ENCODE measurements at regions not wholly inside any gene's neighbourhood (a gene's known extent, or its start where the extent isn't known, plus 50 kb on each side); places are given as distances from the start of the nearest gene placed in this dataset.

DNA sequence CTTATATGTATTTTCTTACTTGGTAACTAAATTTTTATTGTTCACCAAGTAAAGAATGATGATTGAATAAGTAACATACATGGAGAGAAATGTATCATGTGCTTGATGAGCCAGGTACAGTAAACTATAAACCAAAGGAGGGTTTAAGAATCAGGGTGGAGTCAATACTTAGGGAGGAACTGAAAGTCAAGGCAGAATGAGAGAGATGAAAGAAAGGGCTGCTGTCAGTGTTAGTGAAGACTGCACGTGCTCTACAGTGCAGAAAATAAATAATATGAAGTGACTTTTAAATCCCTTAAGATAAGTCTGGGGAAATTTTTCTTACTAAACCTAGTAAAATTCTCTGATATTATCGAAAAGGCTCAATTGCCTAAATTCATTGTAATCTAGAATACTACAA is 986.0 kb downstream of the DSC3 start:
- Mint-ChIP-seq H3K27ac (ENCODE audit: unreplicated experiment) (no peak overlapping the region), H3K36me3 (ENCODE audit: insufficient read depth, unreplicated experiment) (no peaks in the 10 kb centered on the region), H3K4me3 (ENCODE audit: unreplicated experiment) (no peak overlapping the region), H3K9me3 (ENCODE audit: unreplicated experiment) (no peaks in the 10 kb centered on the region), H3K27me3 (ENCODE audit: insufficient read depth, unreplicated experiment) (no peaks in the 10 kb centered on the region), H3K4me1 (ENCODE audit: low read depth, unreplicated experiment) (no peaks in the 10 kb centered on the region)
- no peaks in the 10 kb centered on the region for H3K4me1 ChIP-seq
- no peaks in the 10 kb centered on the region for H3K36me3 ChIP-seq (ENCODE audit: control insufficient read depth, insufficient read depth, low read length)
- intact Hi-C loops (cut with micrococcal nuclease; ENCODE audit: unreplicated experiment), result no loop called here
- H3K9me3 ChIP-seq, result no peaks in the 10 kb centered on the region
- CTCF ChIA-PET, result no interaction called here
- POLR2A ChIA-PET, result no interaction called here
- H3K27me3 ChIP-seq (replicated peaks; ENCODE audit: control insufficient read depth, insufficient read depth, low read length), result no peaks in the 10 kb centered on the region
- no peak for DNase-seq
- H3K4me3 ChIP-seq (ENCODE audit: low read depth, low read length), result no peak overlapping the region
- TF ChIP-seq, protein P1, sequence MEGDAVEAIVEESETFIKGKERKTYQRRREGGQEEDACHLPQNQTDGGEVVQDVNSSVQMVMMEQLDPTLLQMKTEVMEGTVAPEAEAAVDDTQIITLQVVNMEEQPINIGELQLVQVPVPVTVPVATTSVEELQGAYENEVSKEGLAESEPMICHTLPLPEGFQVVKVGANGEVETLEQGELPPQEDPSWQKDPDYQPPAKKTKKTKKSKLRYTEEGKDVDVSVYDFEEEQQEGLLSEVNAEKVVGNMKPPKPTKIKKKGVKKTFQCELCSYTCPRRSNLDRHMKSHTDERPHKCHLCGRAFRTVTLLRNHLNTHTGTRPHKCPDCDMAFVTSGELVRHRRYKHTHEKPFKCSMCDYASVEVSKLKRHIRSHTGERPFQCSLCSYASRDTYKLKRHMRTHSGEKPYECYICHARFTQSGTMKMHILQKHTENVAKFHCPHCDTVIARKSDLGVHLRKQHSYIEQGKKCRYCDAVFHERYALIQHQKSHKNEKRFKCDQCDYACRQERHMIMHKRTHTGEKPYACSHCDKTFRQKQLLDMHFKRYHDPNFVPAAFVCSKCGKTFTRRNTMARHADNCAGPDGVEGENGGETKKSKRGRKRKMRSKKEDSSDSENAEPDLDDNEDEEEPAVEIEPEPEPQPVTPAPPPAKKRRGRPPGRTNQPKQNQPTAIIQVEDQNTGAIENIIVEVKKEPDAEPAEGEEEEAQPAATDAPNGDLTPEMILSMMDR (IDR thresholded peaks at IDR 0.05; ENCODE audit: insufficient read depth in 1 of 2, low read depth in 1 of 2, low read length in 1 of 2, severe bottlenecking in 1 of 2, unreplicated experiment in 1 of 2), result no peak
- BruUV-seq (replicated peaks), result no TSS peak

DNA sequence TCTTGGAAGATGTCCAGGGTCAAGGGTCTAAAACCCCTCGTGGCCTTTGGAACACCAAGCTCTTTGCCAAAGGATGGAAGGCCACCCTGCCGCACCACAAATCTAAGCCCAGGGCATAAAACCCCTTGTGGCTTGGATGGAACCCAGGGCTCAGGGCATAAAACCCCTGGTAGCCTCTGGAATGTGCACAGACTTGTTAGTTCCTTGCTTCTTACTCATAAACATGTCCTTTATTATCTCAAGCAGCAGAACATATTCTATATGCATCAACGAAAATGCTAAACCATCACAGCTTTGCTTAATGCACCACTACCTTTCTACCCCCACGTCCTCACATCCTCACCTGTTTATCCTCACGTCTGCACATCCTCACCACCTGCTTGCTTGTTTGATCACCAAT is 998.0 kb downstream of the DSC3 start:
- H3K36me3 ChIP-seq (ENCODE audit: control insufficient read depth, insufficient read depth, low read length), result no peaks in the 10 kb centered on the region
- H3K4me3 ChIP-seq (ENCODE audit: low read depth, low read length), result no peak overlapping the region
- CTCF ChIA-PET, result no interaction called here
- intact Hi-C loops (cut with micrococcal nuclease; ENCODE audit: unreplicated experiment), result no loop called here
- BruUV-seq (replicated peaks), result no TSS peak
- POLR2A ChIA-PET, result no interaction called here
- H3K4me3 Mint-ChIP-seq (ENCODE audit: unreplicated experiment), result no peak overlapping the region
- no peaks in the 10 kb centered on the region for H3K27me3 Mint-ChIP-seq (ENCODE audit: insufficient read depth, unreplicated experiment)
- TF ChIP-seq, protein P1 (IDR thresholded peaks at IDR 0.05; ENCODE audit: insufficient read depth in 1 of 2, low read depth in 1 of 2, low read length in 1 of 2, severe bottlenecking in 1 of 2, unreplicated experiment in 1 of 2), result no peak
- H3K4me1 ChIP-seq, result no peaks in the 10 kb centered on the region
- no peak for DNase-seq
- no peaks in the 10 kb centered on the region for H3K36me3 Mint-ChIP-seq (ENCODE audit: insufficient read depth, unreplicated experiment)
- no peaks in the 10 kb centered on the region for H3K9me3 Mint-ChIP-seq (ENCODE audit: unreplicated experiment)
- H3K27ac Mint-ChIP-seq (ENCODE audit: unreplicated experiment), result no peak overlapping the region
- no peaks in the 10 kb centered on the region for H3K27me3 ChIP-seq (replicated peaks; ENCODE audit: control insufficient read depth, insufficient read depth, low read length)
- H3K4me1 Mint-ChIP-seq (ENCODE audit: low read depth, unreplicated experiment), result no peaks in the 10 kb centered on the region
- H3K9me3 ChIP-seq, result no peaks in the 10 kb centered on the region

DNA sequence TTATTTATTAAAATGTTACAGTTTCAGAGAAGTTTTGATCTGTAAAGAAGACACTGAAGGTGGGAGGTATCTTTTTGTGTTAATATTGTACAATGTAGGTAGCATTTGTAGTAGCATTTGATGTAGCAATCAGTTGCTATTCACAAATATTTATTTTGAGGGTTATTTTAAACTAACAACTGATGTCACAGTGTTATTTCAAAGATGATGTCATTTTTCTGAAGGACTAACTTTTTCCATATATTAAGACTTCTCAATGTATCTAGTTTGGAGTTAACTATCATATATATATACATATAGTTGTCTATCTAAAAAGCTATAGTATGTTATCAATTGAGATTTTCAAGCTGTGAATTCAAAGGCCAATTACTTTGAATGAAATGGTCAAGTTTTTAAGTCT is 1003.3 kb downstream of the DSC3 start:
- TF ChIP-seq, protein P1 (IDR thresholded peaks at IDR 0.05; ENCODE audit: insufficient read depth in 1 of 2, low read depth in 1 of 2, low read length in 1 of 2, severe bottlenecking in 1 of 2, unreplicated experiment in 1 of 2), result no peak
- no peaks in the 10 kb centered on the region for H3K9me3 Mint-ChIP-seq (ENCODE audit: unreplicated experiment)
- H3K4me1 Mint-ChIP-seq (ENCODE audit: low read depth, unreplicated experiment), result no peaks in the 10 kb centered on the region
- Histone ChIP-seq H3K36me3 (ENCODE audit: control insufficient read depth, insufficient read depth, low read length) (no peaks in the 10 kb centered on the region), H3K9me3 (no peaks in the 10 kb centered on the region), H3K4me3 (ENCODE audit: low read depth, low read length) (no peak overlapping the region), H3K27me3 (replicated peaks; ENCODE audit: control insufficient read depth, insufficient read depth, low read length) (no peaks in the 10 kb centered on the region), H3K4me1 (no peaks in the 10 kb centered on the region)
- BruUV-seq (replicated peaks), result no TSS peak
- DNase-seq, result no peak
- ChIA-PET POLR2A (no interaction called here), CTCF (no interaction called here)
- no peaks in the 10 kb centered on the region for H3K36me3 Mint-ChIP-seq (ENCODE audit: insufficient read depth, unreplicated experiment)
- no peak overlapping the region for H3K4me3 Mint-ChIP-seq (ENCODE audit: unreplicated experiment)
- H3K27me3 Mint-ChIP-seq (ENCODE audit: insufficient read depth, unreplicated experiment), result no peaks in the 10 kb centered on the region
- intact Hi-C loops (cut with micrococcal nuclease; ENCODE audit: unreplicated experiment), result no loop called here
- H3K27ac Mint-ChIP-seq (ENCODE audit: unreplicated experiment), result no peak overlapping the region
